Sigmoid colon (tissue), 6 donors: ENCODE measurements at regions not wholly inside any gene's neighbourhood (a gene's known extent, or its start where the extent isn't known, plus 50 kb on each side); places are given as distances from the start of the nearest gene placed in this dataset.

Source experiments
- DNase-seq: peaks from one replicate; pipeline ENCODE4 v3.0.0-alpha.2; 2019
- H3K27ac ChIP-seq, 4 donors: fragments of 200-600 bp; sonication (generic); one replicate each; pipeline ENCODE4 v1.5.1; 2016 to 2019; ENCODE audit warnings: mild to moderate bottlenecking in 1 of 4
- H3K27me3 ChIP-seq, 3 donors: fragments of 200-600 bp; sonication (generic); one replicate each; pipeline ENCODE4 v1.5.1; 2019; ENCODE audit warnings: mild to moderate bottlenecking in 1 of 3
- H3K36me3 ChIP-seq, 4 donors: fragments of 200-600 bp; sonication (generic); one replicate each; pipeline ENCODE4 v1.5.1; 2016 to 2019
- H3K4me1 ChIP-seq, 4 donors: fragments of 200-600 bp; sonication (generic); one replicate each; pipeline ENCODE4 v1.5.1; 2017 to 2019
- H3K4me3 ChIP-seq, 4 donors: fragments of 200-600 bp; sonication (generic); one replicate each; pipeline ENCODE4 v1.5.1; 2017 to 2019; ENCODE audit warnings: mild to moderate bottlenecking in 2 of 4, moderate library complexity in 1 of 4
- H3K9me3 ChIP-seq, 4 donors: fragments of 200-600 bp in 3 of 4; sonication (generic) in 3 of 4; one replicate each; pipeline versions ENCODE4 v1.5.1 to v1.6.1; 2013 to 2019
- EP300 ChIP-seq, 4 donors: sonication (generic); formaldehyde crosslinking; IDR thresholded peaks; one replicate each; pipeline ENCODE4 v1.6.1; 2017; ENCODE audit warnings: antibody characterized with exemption in 4 of 4
- POLR2A ChIP-seq, 2 donors: fragments of 450-650 bp; IDR thresholded peaks; one replicate each; pipeline ENCODE4 v1.6.1; 2016; ENCODE audit warnings: antibody characterized with exemption in 2 of 2, mild to moderate bottlenecking in 2 of 2, moderate library complexity in 2 of 2
- POLR2AphosphoS5 ChIP-seq, 4 donors: sonication (generic); formaldehyde crosslinking; IDR thresholded peaks; one replicate each; pipeline ENCODE4 v1.6.1; 2017; ENCODE audit warnings: antibody characterized with exemption in 4 of 4
- WGBS, 2 donors: extraction: QIAGEN DNeasy Blood & Tissue Kit; methylation state at CpG; one replicate each; pipeline ENCODE4 v1.1.7; 2013; 5-methylcytosine and 5-hydroxymethylcytosine counted together
- intact Hi-C: fragments of 100-400 bp; cut with DNase I; formaldehyde crosslinking; loops from one replicate; pipeline ENCODE4 v1.15.1; 2023
- TF ChIP-seq, protein P1 (sequence below), 4 experiments: fragments of 450-650 bp in 3 of 4; fragments of 200-600 bp in 1 of 4; IDR thresholded peaks; one replicate each; pipeline ENCODE4 v1.5.1; 2016 to 2019; ENCODE audit warnings: antibody characterized with exemption in 4 of 4, mild to moderate bottlenecking in 3 of 4, moderate library complexity in 2 of 4
- donor health status: healthy with polysubstance abuse.
- donor health status: healthy.

DNA sequence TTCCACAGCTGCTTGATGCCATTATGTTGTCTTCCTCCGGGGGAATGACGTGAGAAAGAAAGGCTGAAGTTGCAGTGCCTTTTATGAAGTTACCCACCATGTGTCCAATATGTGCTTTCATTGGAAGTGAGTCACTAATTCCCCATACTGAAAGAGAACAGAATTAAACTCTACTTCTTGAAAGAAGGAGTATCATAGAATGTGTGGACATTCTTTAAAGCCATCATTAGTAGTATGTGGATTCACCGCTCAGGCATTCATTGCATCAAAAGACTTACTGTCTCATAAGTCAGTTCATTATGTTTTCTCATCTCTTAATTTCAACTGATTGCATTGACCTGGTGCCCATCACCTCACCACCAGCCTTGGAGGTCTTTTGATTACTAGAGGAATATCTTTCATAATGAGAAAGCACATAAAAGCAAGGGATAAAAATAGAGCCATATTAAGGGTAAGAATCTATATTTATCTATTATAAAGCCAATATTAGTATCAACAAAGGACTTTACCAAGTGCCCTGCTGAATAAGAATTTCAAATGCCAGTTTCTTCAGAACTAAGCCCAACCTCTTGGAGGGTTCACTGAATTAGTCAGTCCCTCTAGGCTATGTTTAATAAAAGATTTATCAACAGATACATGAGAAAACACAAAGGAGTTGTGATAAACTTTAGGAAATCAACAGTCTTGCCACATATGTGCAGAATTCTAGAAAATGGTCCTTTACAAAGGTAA is 516.1 kb downstream of the NTRK2 start:
- TF ChIP-seq EP300 (IDR thresholded peaks at IDR 0.05) (no peak), POLR2A (IDR thresholded peaks at IDR 0.05) (no peak), POLR2AphosphoS5 (IDR thresholded peaks at IDR 0.05) (no peak)
- TF ChIP-seq, protein P1, sequence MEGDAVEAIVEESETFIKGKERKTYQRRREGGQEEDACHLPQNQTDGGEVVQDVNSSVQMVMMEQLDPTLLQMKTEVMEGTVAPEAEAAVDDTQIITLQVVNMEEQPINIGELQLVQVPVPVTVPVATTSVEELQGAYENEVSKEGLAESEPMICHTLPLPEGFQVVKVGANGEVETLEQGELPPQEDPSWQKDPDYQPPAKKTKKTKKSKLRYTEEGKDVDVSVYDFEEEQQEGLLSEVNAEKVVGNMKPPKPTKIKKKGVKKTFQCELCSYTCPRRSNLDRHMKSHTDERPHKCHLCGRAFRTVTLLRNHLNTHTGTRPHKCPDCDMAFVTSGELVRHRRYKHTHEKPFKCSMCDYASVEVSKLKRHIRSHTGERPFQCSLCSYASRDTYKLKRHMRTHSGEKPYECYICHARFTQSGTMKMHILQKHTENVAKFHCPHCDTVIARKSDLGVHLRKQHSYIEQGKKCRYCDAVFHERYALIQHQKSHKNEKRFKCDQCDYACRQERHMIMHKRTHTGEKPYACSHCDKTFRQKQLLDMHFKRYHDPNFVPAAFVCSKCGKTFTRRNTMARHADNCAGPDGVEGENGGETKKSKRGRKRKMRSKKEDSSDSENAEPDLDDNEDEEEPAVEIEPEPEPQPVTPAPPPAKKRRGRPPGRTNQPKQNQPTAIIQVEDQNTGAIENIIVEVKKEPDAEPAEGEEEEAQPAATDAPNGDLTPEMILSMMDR (IDR thresholded peaks at IDR 0.05) = no peak
- Histone ChIP-seq H3K27me3 (no peaks in the 10 kb centered on the region), H3K9me3 (no peaks in the 10 kb centered on the region), H3K4me1 (no peaks in the 10 kb centered on the region), H3K36me3 (no peaks in the 10 kb centered on the region), H3K27ac (no peak overlapping the region), H3K4me3 (no peak overlapping the region)
- WGBS, 2 donors = 94 to 95% methylated on average over 3 of the region's 3 CpGs
- intact Hi-C loops = no loop called here
- DNase-seq = no peak

DNA sequence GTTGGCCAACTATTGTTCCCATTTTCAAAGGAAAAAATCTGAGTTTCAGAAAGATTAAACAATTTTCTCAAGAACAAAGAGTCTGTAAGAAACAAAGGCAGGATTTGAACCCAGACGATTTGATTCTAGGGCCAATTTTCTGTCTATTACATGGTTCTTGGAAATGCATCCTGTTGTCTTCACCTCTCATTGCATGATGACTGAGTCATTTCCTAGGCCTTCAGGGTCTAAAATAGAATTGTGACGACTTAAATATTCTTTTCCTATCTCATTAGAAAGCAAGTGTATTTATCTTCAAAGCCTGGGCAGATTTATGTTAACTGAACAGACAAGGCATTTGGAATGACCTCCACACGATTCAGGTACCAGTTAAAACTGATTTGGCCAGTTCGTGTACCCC is 512.9 kb downstream of the NTRK2 start:
- TF ChIP-seq POLR2A (IDR thresholded peaks at IDR 0.05) = no peak
- TF ChIP-seq, protein P1 (IDR thresholded peaks at IDR 0.05) = no peak

DNA sequence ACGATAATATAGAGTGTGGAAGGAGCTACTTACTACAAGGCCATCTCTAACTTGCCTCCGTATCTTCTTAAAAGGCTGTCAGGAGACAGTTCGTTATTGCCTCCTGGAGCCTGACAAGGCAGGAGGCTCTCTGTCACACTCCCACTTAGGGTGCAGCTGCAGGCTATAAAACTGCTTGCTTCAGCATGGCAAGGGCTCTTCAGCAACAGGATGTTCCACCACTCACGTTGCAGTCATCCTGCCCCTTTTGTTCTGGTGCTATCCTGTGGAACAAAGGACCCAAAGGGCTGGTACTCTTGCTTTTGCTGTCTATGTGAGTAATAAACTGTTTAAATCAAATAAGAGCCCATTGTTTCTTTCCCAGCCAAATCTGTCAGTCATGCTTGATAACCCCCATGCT is 508.9 kb downstream of the NTRK2 start:
- H3K27ac ChIP-seq = no peak overlapping the region
- intact Hi-C loops = no loop called here
- no peaks in the 10 kb centered on the region for H3K9me3 ChIP-seq
- no peaks in the 10 kb centered on the region for H3K4me1 ChIP-seq
- H3K36me3 ChIP-seq = no peaks in the 10 kb centered on the region
- TF ChIP-seq POLR2A (IDR thresholded peaks at IDR 0.05) = no peak
- TF ChIP-seq, protein P1 (IDR thresholded peaks at IDR 0.05) = no peak
- no peak for TF ChIP-seq EP300 (IDR thresholded peaks at IDR 0.05)
- no peak for TF ChIP-seq POLR2AphosphoS5 (IDR thresholded peaks at IDR 0.05)
- WGBS, 2 donors = 12 to 38% methylated on average over 4 of the region's 4 CpGs
- no peak overlapping the region for H3K4me3 ChIP-seq
- H3K27me3 ChIP-seq = no peaks in the 10 kb centered on the region
- DNase-seq = no peak

More for the DNA sequence above, 512.9 kb downstream of the NTRK2 start:
- WGBS, 2 donors = 82 to 84% methylated on average over 4 of the region's 4 CpGs
- H3K9me3 ChIP-seq = no peaks in the 10 kb centered on the region
- DNase-seq = no peak
- no peaks in the 10 kb centered on the region for H3K27me3 ChIP-seq
- H3K36me3 ChIP-seq = no peaks in the 10 kb centered on the region
- H3K4me1 ChIP-seq = no peaks in the 10 kb centered on the region
- H3K4me3 ChIP-seq = no peak overlapping the region
- no peak overlapping the region for H3K27ac ChIP-seq
- intact Hi-C loops = no loop called here

DNA sequence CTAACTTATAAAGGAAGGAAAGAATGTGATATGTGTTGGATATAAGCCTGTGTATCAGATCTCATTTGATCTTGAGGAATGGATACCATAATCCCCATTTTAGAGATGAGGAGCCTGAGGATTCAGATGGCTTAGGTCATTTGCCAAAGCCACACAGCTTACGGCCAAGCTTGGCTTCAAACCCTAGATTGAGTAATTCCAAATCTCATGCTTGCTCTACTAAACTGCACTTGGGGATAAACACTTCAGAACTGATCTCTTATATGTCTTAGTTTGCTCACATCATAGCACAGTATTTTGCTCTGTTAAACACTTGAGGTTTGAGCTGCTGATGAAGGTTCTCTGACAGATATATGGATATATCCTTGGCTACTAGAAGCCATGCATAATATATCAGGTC is 504.4 kb downstream of the NTRK2 start:
- WGBS, 2 donors = 74 to 89% methylated on average over 1 of the region's 1 CpG
- Histone ChIP-seq H3K9me3 (no peaks in the 10 kb centered on the region), H3K27ac (no peak overlapping the region), H3K4me1 (no peaks in the 10 kb centered on the region), H3K4me3 (no peak overlapping the region), H3K27me3 (no peaks in the 10 kb centered on the region), H3K36me3 (no peaks in the 10 kb centered on the region)
- no peak for TF ChIP-seq EP300 (IDR thresholded peaks at IDR 0.05)
- TF ChIP-seq, protein P1 (IDR thresholded peaks at IDR 0.05) = no peak
- TF ChIP-seq POLR2AphosphoS5 (IDR thresholded peaks at IDR 0.05) = no peak
- TF ChIP-seq POLR2A (IDR thresholded peaks at IDR 0.05) = no peak
- intact Hi-C loops = no loop called here
- DNase-seq = no peak
